Body of pancreas (tissue), 4 donors: ENCODE measurements at regions not wholly inside any gene's neighbourhood (a gene's known extent, or its start where the extent isn't known, plus 50 kb on each side); places are given as distances from the start of the nearest gene placed in this dataset.
"Not testable (repeated sequence)": the region's sequence is repeated elsewhere in the genome, so short reads cannot be mapped to it uniquely, and the experiment has no call there.

Source experiments
- ATAC-seq: fragments of 150-250 bp; one replicate; pipeline ENCODE4 v1.9.1; 2016
- DNase-seq, 4 donors: peaks; one replicate each; pipeline ENCODE4 v3.0.0-alpha.2; 2019
- H3K27ac ChIP-seq, 4 donors: fragments of 200-600 bp; sonication (generic); 1 replicate in 3 of 4; 2 replicates in 1 of 4; pipeline versions ENCODE4 v1.5.1 to v1.6.1; 2016 to 2019; ENCODE audit warnings: mild to moderate bottlenecking in 1 of 4, mixed read lengths in 1 of 4, moderate library complexity in 1 of 4
- H3K27me3 ChIP-seq, 2 donors: fragments of 200-600 bp; sonication (generic); one replicate each; pipeline ENCODE4 v1.6.0; 2016; ENCODE audit warnings: mild to moderate bottlenecking in 1 of 2
- H3K36me3 ChIP-seq, 2 donors: fragments of 200-600 bp; sonication (generic); replicated peaks in 1 of 2; 2 replicates each; pipeline ENCODE4 v1.5.1; 2016; ENCODE audit warnings: low read depth in 2 of 2; ENCODE audit not compliant: insufficient read depth in 1 of 2
- H3K4me1 ChIP-seq: fragments of 200-600 bp; sonication (generic); one replicate; pipeline ENCODE4 v1.6.0; 2016
- H3K4me3 ChIP-seq, 2 donors: fragments of 200-600 bp; sonication (generic); 1 replicate in 1 of 2; 2 replicates in 1 of 2; pipeline ENCODE4 v1.5.1; 2016 to 2019
- H3K9me3 ChIP-seq, 3 donors: fragments of 200-600 bp; sonication (generic); 1 replicate in 2 of 3; 2 replicates in 1 of 3; pipeline ENCODE4 v1.5.1; 2016
- POLR2A ChIP-seq, 3 donors: fragments of 450-650 bp; IDR thresholded peaks; one replicate each; pipeline ENCODE4 v1.6.1; 2016; ENCODE audit warnings: antibody characterized with exemption in 3 of 3, mild to moderate bottlenecking in 2 of 3
- WGBS, 2 donors: methylation state at CpG; one replicate each; pipeline ENCODE4 v1.1.5; 2017; 5-methylcytosine and 5-hydroxymethylcytosine counted together
- intact Hi-C: fragments of 100-400 bp; cut with DNase I; formaldehyde crosslinking; loops from one replicate; pipeline ENCODE4 v1.15.1; 2023
- TF ChIP-seq, protein P1 (sequence below), 7 experiments: fragments of 450-650 bp in 4 of 7; fragments of 200-600 bp in 3 of 7; sonication (generic) in 3 of 7; IDR thresholded peaks; one replicate each; pipeline ENCODE4 v1.5.1; 2016 to 2019; ENCODE audit warnings: antibody characterized with exemption in 7 of 7

DNA sequence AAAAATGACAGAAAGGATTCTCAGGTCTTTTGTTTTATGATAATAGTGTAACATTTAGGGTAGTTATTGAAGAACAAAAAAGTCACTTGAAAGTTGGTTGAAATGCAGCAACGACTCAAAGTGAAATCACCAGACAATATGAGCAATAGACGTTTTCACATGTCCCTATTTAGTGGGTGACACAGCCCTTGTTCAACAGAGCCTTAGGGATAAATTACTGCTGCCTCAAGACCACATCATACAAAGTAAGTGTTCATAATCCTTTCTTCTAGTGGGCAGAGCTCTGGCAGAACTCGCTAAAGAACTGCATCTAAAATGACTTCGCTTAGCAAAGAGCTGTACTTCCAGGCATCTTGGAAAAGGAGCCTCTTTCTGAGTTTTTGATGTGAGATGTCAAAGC lies 128.5 kb upstream of the LMNTD1 start:
- Histone ChIP-seq H3K4me1 (no peaks in the 10 kb centered on the region), H3K36me3 (no peaks in the 10 kb centered on the region), H3K27ac (no peak overlapping the region), H3K27me3 (no peaks in the 10 kb centered on the region), H3K4me3 (no peak overlapping the region), H3K9me3 (no peaks in the 10 kb centered on the region)
- intact Hi-C loops: no loop called here
- TF ChIP-seq, protein P1, sequence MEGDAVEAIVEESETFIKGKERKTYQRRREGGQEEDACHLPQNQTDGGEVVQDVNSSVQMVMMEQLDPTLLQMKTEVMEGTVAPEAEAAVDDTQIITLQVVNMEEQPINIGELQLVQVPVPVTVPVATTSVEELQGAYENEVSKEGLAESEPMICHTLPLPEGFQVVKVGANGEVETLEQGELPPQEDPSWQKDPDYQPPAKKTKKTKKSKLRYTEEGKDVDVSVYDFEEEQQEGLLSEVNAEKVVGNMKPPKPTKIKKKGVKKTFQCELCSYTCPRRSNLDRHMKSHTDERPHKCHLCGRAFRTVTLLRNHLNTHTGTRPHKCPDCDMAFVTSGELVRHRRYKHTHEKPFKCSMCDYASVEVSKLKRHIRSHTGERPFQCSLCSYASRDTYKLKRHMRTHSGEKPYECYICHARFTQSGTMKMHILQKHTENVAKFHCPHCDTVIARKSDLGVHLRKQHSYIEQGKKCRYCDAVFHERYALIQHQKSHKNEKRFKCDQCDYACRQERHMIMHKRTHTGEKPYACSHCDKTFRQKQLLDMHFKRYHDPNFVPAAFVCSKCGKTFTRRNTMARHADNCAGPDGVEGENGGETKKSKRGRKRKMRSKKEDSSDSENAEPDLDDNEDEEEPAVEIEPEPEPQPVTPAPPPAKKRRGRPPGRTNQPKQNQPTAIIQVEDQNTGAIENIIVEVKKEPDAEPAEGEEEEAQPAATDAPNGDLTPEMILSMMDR (IDR thresholded peaks at IDR 0.05): no peak
- TF ChIP-seq POLR2A (IDR thresholded peaks at IDR 0.05): no peak
- 68 to 73% methylated on average over 4 of the region's 4 CpGs for WGBS, 2 donors
- DNase-seq (no peak), ATAC-seq (no peak)

DNA sequence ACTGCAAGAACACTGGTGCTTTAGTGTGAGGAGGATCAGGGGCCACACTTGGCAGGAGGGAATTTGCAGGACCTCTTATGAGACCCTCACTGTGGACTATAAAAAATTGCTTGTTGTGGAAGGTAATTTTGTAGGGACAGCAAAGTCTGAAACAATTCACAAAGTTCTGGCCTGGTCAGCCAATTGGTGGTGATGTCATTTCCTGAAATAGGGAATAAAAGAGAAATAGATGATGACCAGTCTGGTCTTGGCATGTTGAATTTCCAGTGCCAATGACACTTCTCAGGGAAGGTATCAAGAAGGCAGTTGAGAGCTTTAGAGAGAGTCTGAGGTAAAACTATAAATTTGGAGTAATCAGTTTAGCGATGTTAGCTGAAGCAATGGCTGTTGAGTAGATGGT lies 129.3 kb upstream of the LMNTD1 start:
- no peaks in the 10 kb centered on the region for H3K4me1 ChIP-seq
- intact Hi-C loops: no loop called here
- H3K36me3 ChIP-seq: no peaks in the 10 kb centered on the region
- H3K9me3 ChIP-seq: no peaks in the 10 kb centered on the region
- no peak overlapping the region for H3K27ac ChIP-seq
- no peak overlapping the region for H3K4me3 ChIP-seq
- DNase-seq (no peak), ATAC-seq (no peak)
- 92 to 96% methylated on average over 1 of the region's 1 CpG for WGBS, 2 donors
- TF ChIP-seq, protein P1 (IDR thresholded peaks at IDR 0.05): no peak
- TF ChIP-seq POLR2A (IDR thresholded peaks at IDR 0.05): no peak
- no peaks in the 10 kb centered on the region for H3K27me3 ChIP-seq

DNA sequence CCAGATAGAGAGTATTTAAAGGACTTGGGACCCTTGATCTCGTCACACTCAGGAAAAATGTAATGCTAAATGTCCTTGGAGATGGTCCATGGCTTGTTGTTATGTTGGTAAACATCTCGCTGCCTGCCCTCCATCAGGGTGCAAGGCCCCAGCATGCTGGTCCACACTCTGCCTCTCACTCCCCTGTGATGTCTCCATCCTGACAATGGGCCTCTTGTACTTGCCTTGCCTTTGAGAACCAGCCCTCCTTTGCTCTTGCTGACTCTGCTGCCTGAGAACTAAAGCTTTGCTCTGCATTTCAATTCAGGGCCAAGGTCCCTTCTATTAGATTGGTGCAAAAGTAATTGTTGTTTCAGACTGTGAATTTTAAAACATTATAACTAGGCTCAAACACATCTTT lies 131.0 kb upstream of the LMNTD1 start:
- no peak for TF ChIP-seq POLR2A (IDR thresholded peaks at IDR 0.05)
- TF ChIP-seq, protein P1 (IDR thresholded peaks at IDR 0.05): no peak
- H3K27me3 ChIP-seq: no peaks in the 10 kb centered on the region
- no peak overlapping the region for H3K4me3 ChIP-seq
- no peaks in the 10 kb centered on the region for H3K9me3 ChIP-seq
- intact Hi-C loops: no loop called here
- 54 to 68% methylated on average over 2 of the region's 2 CpGs for WGBS, 2 donors
- ATAC-seq (no peak), DNase-seq (no peak)
- no peaks in the 10 kb centered on the region for H3K36me3 ChIP-seq
- no peaks in the 10 kb centered on the region for H3K4me1 ChIP-seq
- no peak overlapping the region for H3K27ac ChIP-seq

DNA sequence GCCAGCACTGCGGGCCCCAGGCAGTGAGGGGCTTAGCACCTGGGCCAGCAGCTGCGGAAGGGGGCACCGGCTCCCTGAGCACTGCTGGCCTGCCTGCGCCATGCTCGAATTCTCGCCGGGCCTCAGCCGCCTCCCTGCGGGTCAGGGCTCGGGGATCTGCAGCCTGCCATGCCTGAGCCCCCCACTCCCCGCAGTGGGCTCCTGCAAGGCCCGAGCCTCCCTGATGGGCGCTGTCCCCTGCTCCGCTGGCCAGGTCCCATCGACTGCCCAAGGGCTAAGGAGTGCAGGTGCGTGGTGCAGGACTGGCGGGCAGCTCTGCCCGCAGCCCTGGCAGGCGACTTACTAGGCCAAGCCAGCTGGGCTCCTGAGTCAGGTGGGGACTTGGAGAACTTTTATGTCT lies 133.3 kb upstream of the LMNTD1 start:
- intact Hi-C loops: no loop called here
- Histone ChIP-seq H3K4me1 (no peaks in the 10 kb centered on the region), H3K9me3 (no peaks in the 10 kb centered on the region), H3K27ac (no peak overlapping the region), H3K4me3 (no peak overlapping the region), H3K27me3 (no peaks in the 10 kb centered on the region), H3K36me3 (no peaks in the 10 kb centered on the region)
- 94 to 96% methylated on average over 6 to 19 of the region's 19 CpGs for WGBS, 2 donors
- TF ChIP-seq, protein P1 (IDR thresholded peaks at IDR 0.05): no peak
- TF ChIP-seq POLR2A (IDR thresholded peaks at IDR 0.05): no peak
- DNase-seq (no peak), ATAC-seq (no peak)

DNA sequence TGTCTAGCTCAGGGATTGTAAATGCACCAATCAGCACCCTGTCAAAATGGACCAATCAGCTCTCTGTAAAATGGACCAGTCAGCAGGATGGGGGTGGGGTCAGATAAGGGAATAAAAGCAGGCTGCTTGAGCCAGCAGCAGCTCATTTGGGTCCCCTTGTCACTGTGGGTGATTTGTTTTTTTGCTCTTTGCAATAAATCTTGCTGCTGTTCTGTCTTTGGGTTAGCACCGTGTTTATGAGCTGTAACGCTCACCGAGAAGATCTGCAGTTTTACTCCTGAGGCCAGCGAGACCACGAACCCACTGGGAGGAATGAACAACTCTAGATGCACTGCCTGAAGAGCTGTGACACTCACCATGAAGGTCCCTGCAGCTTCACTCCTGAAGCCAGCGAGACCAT lies 134.1 kb upstream of the LMNTD1 start:
- H3K4me1 ChIP-seq: no peaks in the 10 kb centered on the region
- WGBS, 2 donors: 79 to 94% methylated on average over 6 of the region's 6 CpGs
- no peak for ATAC-seq
- H3K36me3 ChIP-seq: no peaks in the 10 kb centered on the region
- intact Hi-C loops: no loop called here
- TF ChIP-seq, protein P1 (IDR thresholded peaks at IDR 0.05): no peak
- no peak for TF ChIP-seq POLR2A (IDR thresholded peaks at IDR 0.05)
- H3K27me3 ChIP-seq: no peaks in the 10 kb centered on the region
- H3K27ac ChIP-seq: no peak overlapping the region
- no peak overlapping the region for H3K4me3 ChIP-seq
- no peak for DNase-seq
- H3K9me3 ChIP-seq: no peaks in the 10 kb centered on the region

DNA sequence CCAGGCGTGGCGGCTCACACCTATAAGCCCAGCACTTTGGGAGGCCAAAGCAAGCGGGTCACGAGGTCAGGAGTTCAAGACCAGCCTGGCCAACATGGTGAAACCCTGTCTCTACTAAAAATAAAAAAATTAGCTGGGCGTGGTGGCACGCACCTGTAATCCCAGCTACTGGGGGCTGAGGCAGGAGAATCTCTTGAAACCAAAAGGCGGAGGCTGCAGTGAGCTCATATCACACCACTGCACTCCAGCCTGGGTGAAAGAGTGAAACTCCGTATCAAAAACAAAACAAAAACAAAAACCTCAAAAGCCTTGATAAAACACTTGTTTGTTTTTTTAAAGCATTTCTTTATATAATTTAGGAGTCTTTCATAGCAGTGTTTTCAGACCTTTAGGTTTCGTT lies 135.8 kb upstream of the LMNTD1 start:
- ATAC-seq, H3K27ac ChIP-seq, H3K27me3 ChIP-seq, H3K4me3 ChIP-seq, H3K4me1 ChIP-seq, intact Hi-C loops, H3K36me3 ChIP-seq, DNase-seq, H3K9me3 ChIP-seq: not testable (repeated sequence)
- WGBS, 2 donors: 87 to 91% methylated on average over 9 of the region's 9 CpGs
